Muscle layer of duodenum (tissue), 2 donors: ENCODE measurements at regions not wholly inside any gene's neighbourhood (a gene's known extent, or its start where the extent isn't known, plus 50 kb on each side); places are given as distances from the start of the nearest gene placed in this dataset.

Experiments used
- H3K27ac ChIP-seq: one replicate; pipeline ENCODE4 v1.7.0; 2013; ENCODE audit warnings: mild to moderate bottlenecking, low read length
- H3K27me3 ChIP-seq: one replicate; pipeline ENCODE4 v1.7.0; 2013; ENCODE audit warnings: low read depth, mild to moderate bottlenecking, control low read depth, low read length
- H3K36me3 ChIP-seq, 2 donors: one replicate each; pipeline ENCODE4 v1.7.0; 2013; ENCODE audit warnings: low read length in 2 of 2, control low read depth in 1 of 2, mild to moderate bottlenecking in 1 of 2; ENCODE audit not compliant: insufficient read depth in 2 of 2, control insufficient read depth in 1 of 2
- H3K4me1 ChIP-seq, 2 donors: one replicate each; pipeline ENCODE4 v1.7.0; 2013; ENCODE audit warnings: low read length in 2 of 2, mild to moderate bottlenecking in 2 of 2, control low read depth in 1 of 2, moderate library complexity in 1 of 2; ENCODE audit not compliant: insufficient read depth in 2 of 2, control insufficient read depth in 1 of 2
- H3K4me3 ChIP-seq, 2 donors: one replicate each; pipeline ENCODE4 v1.7.0; 2013; ENCODE audit warnings: low read length in 2 of 2, low read depth in 1 of 2, mild to moderate bottlenecking in 1 of 2
- H3K9me3 ChIP-seq, 2 donors: one replicate each; pipeline ENCODE4 v1.7.0; 2013; ENCODE audit warnings: low read length in 2 of 2, control low read depth in 1 of 2, mild to moderate bottlenecking in 1 of 2; ENCODE audit not compliant: control insufficient read depth in 1 of 2
- donor health status: healthy.

DNA sequence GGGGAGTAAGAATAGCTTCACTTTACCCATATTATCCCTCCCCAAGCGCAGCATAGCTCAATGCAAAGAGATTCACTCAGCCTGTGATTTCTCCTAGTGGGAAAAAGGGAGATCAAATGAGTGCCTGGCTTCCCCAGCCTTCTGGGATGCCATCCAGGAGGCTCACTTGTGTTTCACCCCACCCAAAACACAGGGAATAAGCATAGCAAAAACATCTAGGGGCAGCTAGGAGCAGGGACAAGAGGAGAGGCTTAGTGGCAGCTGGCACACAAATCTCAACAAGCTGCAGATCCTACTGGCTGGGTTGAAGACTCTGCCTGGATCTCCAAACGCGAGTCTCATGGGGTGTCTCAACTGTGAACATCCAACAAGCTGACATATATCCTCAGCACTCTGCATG is 715.8 kb downstream of the RNF144B start:
- H3K9me3 ChIP-seq, result peaks cover 0 to 16% of the 10 kb centered on the region in 2 donors
- H3K27ac ChIP-seq, result no peak overlapping the region
- H3K36me3 ChIP-seq, result no peaks in the 10 kb centered on the region
- H3K27me3 ChIP-seq, result no peaks in the 10 kb centered on the region
- H3K4me3 ChIP-seq, result no peak overlapping the region
- H3K4me1 ChIP-seq, result no peaks in the 10 kb centered on the region

DNA sequence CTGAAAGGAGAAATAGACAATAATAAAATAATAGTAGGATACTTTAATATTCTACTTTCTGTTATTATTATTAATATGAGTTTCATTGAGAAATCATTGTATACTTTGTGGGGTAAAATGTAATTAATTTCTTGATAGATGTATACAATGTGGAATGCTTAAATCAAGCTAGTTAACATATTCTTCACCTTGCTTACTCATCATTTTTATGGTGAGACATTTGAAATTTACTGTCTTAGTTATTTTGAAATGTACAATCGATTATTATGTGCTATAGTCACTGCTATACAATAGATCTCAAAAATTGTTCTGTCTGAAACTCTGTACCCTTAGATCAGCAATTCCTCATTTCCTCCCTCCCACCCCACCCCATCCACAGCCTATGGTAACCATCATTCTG is 720.3 kb downstream of the RNF144B start:
- H3K9me3 ChIP-seq, result peaks cover 0 to 10% of the 10 kb centered on the region in 2 donors
- no peaks in the 10 kb centered on the region for H3K4me1 ChIP-seq
- H3K27ac ChIP-seq, result no peak overlapping the region
- H3K4me3 ChIP-seq, result no peak overlapping the region
- H3K27me3 ChIP-seq, result no peaks in the 10 kb centered on the region
- no peaks in the 10 kb centered on the region for H3K36me3 ChIP-seq

DNA sequence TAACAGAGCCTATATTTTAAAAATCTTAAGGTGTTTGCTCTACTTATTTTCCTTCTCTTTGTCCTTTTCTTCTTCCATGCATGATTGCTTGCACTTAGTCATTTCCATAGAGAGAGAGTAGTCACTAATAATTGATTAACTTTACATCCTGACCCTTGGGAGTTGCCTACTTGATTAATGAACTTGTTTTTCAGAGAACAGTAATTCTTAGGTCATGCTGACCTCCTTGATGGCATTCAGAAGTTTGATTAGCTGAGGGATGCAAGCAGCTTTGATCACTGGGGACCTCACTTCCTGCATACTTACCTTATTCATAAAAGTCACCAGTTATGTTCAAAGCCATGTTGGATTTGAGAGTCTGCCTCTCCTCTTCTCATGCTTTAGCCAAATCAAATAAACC is 715.6 kb upstream of the ID4 start:
- H3K4me3 ChIP-seq, result no peak overlapping the region
- peaks cover 0 to 7% of the 10 kb centered on the region in 2 donors for H3K9me3 ChIP-seq
- no peak overlapping the region for H3K27ac ChIP-seq
- no peaks in the 10 kb centered on the region for H3K36me3 ChIP-seq
- no peaks in the 10 kb centered on the region for H3K27me3 ChIP-seq
- H3K4me1 ChIP-seq, result no peaks in the 10 kb centered on the region

DNA sequence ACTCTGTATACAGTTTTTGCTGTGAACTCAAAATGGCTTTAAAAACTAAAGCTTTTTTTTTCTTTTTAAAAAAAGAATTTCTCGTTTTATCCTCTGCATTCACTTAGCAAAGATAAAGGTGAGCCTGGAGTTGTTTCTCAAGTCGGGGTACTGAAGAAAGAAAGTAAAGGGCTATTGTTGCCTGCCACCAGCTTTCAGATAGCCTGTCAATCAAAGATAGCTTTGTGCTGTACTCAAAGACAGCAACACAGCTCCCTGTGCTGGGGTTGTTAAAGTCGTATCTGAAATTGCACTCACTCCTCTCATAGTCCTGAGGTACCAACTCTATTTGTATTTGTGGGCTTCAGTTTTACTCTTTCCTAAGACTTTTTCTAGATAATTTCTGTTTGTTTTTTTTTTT is 710.1 kb upstream of the ID4 start:
- no peaks in the 10 kb centered on the region for H3K27me3 ChIP-seq
- peaks cover 0 to under 1% of the 10 kb centered on the region in 2 donors for H3K9me3 ChIP-seq
- H3K4me3 ChIP-seq, result no peak overlapping the region
- H3K4me1 ChIP-seq, result no peaks in the 10 kb centered on the region
- H3K36me3 ChIP-seq, result no peaks in the 10 kb centered on the region
- no peak overlapping the region for H3K27ac ChIP-seq

DNA sequence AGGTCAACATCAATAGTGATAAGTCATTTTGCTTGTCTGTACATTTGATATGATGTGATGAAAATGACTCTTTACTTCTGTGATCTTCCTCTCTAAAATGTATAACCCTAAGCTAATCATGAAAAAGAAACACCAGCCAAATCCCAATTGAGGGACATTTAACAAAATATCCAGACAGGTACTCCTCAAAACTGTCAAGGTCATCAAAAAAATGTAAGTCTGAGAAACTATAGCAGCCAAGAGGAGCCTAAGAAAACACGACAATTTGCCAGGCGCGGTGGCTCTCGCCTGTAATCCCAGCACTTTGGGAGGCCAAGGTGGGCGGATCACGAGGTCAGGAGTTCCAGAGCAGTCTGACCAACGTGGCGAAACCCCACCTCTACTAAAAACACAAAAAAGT is 708.5 kb upstream of the ID4 start:
- Histone ChIP-seq H3K4me1 (no peaks in the 10 kb centered on the region), H3K4me3 (no peak overlapping the region), H3K36me3 (no peaks in the 10 kb centered on the region), H3K9me3 (no peaks in the 10 kb centered on the region), H3K27ac (no peak overlapping the region), H3K27me3 (no peaks in the 10 kb centered on the region)

DNA sequence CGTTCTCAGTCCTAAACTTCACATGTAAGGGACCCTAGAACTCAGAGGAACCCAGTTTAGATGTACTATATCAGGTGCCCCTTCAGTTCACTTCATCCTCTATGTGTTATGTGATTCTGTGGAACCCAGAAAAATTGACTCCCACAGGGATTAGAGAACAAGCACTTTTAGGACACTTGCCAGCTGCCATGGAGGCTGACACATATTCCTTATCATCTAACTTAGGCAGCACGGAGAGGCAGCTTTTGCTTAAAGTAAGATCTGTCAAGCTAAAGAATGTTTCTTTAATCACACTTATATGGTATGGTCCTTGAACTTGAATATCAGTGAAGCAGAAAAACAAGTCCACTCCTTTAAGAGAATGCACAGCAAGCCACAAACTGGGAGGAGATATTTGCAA is 701.5 kb upstream of the ID4 start:
- H3K4me1 ChIP-seq, result no peaks in the 10 kb centered on the region
- no peaks in the 10 kb centered on the region for H3K36me3 ChIP-seq
- H3K27me3 ChIP-seq, result no peaks in the 10 kb centered on the region
- H3K27ac ChIP-seq, result no peak overlapping the region
- H3K9me3 ChIP-seq, result no peaks in the 10 kb centered on the region
- no peak overlapping the region for H3K4me3 ChIP-seq

DNA sequence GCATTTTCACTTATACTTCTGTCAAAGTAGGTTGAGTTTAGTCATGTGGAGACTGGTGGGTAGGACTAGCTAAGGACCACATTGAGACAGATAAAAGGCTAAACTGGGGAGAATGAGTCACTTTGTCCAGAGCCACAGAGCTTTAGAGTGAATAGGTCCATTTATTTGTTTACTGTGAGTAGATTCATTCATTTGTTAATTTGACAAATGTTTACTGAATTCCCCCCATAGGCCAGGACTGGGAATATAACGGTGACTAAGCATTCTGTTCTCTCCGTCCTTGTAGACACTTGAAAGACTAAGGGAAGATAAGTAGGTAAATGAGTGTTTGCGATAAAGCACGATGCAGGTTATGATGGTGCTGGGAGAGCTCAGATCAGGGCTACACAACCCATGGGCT is 699.7 kb upstream of the ID4 start:
- Histone ChIP-seq H3K4me3 (no peak overlapping the region), H3K36me3 (no peaks in the 10 kb centered on the region), H3K9me3 (no peaks in the 10 kb centered on the region), H3K27me3 (no peaks in the 10 kb centered on the region), H3K4me1 (no peaks in the 10 kb centered on the region), H3K27ac (no peak overlapping the region)

DNA sequence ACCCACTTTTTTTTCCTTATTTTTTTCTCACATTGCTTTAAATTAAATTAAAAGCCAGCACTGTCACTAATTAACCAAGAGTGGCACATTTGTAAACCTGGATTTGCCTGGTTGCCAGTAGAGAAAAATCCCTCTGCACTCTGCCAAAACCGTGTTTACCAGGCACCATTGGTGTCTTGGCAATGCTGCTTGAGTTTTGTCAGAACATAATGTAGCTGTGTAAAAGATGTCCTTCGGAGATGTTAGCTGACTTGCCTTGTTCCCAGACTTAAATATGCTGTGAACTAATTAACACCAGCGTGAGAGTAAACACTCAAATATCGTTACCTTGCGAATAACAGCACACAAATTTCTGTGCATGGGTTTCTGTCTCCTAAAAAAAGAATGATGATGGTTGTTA is 694.9 kb upstream of the ID4 start:
- H3K4me1 ChIP-seq, result no peaks in the 10 kb centered on the region
- H3K36me3 ChIP-seq, result no peaks in the 10 kb centered on the region

DNA sequence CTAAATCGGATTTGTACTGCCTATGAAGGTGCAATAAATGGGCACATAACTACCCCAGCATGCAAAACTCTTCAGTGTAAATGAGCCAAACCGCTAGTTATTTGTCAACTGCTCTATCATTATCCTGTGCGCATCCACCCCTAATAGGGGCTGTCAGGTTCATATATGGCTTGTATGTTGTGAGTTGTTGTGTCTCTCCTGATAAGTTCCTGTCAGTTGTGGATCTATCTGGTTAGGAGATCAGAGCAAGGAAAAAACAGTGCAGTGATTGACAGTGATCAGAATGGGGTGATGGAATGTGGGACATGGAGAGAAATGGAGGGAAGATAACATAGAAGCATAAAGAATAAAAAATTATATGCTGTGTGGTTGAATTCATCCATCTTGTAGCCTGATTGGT is 686.9 kb upstream of the ID4 start:
- H3K27me3 ChIP-seq, result no peaks in the 10 kb centered on the region
- H3K4me3 ChIP-seq, result no peak overlapping the region
- no peak overlapping the region for H3K27ac ChIP-seq
- H3K36me3 ChIP-seq, result no peaks in the 10 kb centered on the region
- no peaks in the 10 kb centered on the region for H3K9me3 ChIP-seq
- H3K4me1 ChIP-seq, result peaks cover 0 to 3% of the 10 kb centered on the region in 2 donors

More for the DNA sequence above, 694.9 kb upstream of the ID4 start:
- Histone ChIP-seq H3K27ac (no peak overlapping the region), H3K27me3 (no peaks in the 10 kb centered on the region), H3K4me3 (no peak overlapping the region), H3K9me3 (no peaks in the 10 kb centered on the region)

DNA sequence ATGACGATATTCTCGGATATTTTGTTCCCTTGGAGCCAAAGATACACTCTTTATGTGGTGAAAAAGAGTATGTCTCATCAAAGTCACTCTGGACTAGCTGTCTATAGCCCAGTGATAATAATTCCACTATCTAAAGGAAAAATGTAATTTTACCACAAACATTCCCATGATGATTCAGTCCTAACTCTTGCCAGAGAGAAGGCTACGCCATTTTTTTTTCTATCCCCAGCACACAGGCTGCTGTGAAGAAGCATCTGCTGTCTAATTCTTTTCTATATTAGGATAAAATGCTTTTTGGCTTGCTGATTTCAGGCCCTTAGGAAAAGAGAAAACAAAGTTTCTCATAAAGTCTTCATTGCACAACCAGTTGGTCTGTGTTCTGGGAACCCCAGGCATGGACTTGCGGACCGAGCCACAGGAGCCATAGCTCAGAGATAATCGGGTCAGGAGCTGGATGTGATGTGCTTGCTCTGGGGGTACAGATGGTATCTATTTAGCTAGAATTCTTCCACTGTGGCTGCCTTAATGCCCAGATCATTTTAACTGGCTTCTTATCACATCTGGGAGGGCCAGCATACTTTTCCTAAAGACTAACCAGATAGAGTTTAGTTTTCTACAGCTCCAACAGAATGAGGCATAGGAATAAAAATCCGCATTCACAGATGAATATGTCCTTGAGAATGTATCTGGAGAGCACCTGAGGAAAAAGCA is 683.7 kb upstream of the ID4 start:
- H3K9me3 ChIP-seq, result no peaks in the 10 kb centered on the region
- H3K4me1 ChIP-seq, result peaks cover 0 to 3% of the 10 kb centered on the region in 2 donors
- no peaks in the 10 kb centered on the region for H3K27me3 ChIP-seq
- peak overlapping the region; percentile 26 for H3K27ac ChIP-seq
- H3K4me3 ChIP-seq, result no peak overlapping the region
- H3K36me3 ChIP-seq, result no peaks in the 10 kb centered on the region

DNA sequence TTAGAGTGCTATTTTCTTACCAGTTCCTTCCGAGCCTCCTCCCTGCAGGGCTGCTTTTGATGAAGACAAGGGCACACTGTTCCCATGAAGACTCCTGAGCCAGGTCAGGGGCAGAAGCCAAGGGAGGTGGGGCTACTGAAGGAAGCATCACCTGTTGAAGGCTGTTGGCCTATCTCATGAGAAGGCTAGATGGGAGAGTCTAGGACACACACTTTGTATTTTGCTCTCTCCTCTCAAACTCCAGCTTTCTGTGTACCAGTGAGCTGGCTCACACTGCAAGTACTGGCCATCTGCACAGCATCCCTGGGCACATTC is 683.2 kb upstream of the ID4 start:
- Histone ChIP-seq H3K36me3 (no peaks in the 10 kb centered on the region), H3K4me3 (no peak overlapping the region), H3K27me3 (no peaks in the 10 kb centered on the region), H3K27ac (peak overlapping the region; percentile 26), H3K4me1 (peaks cover 0 to 3% of the 10 kb centered on the region in 2 donors), H3K9me3 (no peaks in the 10 kb centered on the region)

DNA sequence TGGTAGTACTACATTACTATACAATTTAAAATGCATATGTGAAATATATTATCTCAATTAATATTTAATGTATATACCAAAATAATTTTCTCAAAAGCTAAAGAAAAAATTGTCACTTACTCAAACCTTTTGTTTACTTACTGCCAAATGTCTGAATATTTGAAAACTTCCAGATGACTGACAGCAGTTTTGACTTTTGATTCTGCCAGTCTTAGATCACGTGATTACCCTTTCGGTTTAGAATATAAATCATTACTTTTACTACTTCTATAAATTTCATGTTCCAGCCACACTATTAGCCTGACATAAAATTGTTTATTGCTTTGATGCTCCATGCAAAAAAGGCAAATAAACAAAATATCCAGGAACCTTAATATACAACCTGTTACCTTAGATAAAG is 680.7 kb upstream of the ID4 start:
- Histone ChIP-seq H3K4me3 (no peak overlapping the region), H3K9me3 (no peaks in the 10 kb centered on the region), H3K36me3 (no peaks in the 10 kb centered on the region), H3K27ac (no peak overlapping the region), H3K4me1 (peaks cover 4 to 11% of the 10 kb centered on the region in 2 donors), H3K27me3 (no peaks in the 10 kb centered on the region)
